ENCODE measurements at regions not wholly inside any gene's neighbourhood (a gene's known extent, or its start where the extent isn't known, plus 50 kb on each side); places are given as distances from the start of the nearest gene placed in this dataset.
A peak's percentile ranks its signal among the peaks of the same experiment; 100 is the strongest.

DNA sequence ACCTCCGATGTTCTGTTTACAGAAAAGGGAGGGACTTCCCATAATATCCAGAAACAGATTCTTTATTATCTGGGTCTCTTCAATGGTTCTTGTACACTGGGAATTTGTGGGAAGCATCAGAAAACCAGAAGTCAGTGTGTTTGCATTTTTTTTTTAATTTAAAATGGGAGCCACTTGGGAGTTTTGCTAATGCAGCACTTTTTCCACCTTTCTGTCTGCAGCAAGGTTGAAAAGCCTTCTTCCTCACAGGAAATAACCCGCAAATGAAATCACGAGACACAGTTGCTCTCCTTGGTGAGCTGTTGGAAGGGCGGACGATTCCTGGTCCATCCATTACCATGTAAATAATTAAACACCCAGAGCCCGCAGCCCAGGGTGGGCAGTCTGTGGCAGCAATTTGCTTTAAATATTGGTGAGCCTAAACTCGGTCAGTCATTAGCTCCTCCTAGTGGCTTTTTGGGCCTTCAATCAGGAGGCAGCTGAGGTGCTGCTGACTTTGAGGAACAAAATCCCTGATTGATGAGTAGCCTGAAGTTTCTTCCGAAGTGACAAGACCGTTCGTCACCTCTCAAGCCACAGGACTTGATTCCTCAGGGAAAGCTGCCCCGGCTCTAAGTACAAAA, 471.5 kb downstream of the EPHA4 start:
- no peak for DNase-seq

DNA sequence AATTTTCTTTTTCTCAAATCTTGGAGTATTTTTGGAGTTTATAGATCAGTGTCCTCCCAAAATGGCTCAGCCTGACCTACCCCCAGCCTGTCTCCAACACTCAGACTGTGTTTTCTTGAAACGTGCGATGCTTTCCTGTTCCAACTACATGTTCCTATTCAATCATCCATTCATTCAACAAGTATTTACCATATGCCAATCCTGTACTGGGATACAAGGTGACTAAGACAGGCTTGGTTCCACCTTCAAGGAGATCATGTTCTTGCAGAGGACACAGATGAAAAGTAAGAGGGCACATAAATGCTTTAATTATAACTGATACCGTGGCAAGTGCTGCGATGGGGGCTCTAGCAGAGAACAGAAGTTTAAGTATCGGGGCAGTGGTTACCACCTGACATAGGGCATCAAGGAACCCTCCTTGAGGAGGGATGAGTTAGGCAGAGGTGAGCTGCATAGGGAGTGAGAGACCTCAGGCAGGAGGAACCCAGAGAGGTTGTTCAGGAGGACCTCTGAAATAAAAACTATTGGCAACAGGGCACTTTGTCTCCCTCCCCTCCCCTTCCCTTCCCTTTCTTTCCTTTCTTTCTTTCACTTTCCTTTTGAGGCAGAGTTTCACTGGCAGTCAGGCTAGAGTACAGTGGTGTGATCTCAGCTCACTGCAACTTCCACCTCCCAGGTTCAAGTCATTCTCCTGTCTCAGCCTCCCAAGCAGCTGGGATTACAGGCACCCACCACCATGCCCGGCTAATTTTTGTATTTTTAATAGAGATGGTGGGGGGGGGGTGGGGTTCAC, 469.0 kb downstream of the EPHA4 start:
- DNase-seq: no peak

DNA sequence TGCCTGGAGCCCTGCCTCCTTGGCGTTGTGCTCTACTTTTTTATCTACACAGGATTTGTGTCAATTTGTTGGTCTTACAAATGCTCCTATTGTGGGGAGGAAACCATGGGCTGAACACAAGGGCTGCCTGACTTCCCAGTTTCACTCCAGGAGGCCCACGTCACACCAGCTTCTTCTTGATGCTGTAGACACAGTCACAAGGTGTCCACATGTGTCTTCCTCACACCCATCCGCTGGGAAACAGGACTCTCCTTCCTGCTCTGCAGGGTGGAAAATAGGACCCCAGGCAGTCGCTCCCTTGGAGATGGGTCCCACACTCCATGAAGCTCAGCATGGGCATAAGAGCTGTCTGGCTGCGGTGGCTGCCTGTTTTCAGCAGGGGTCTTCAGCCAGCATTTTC, 468.2 kb downstream of the EPHA4 start:
- DNase-seq: peak; percentile 8

DNA sequence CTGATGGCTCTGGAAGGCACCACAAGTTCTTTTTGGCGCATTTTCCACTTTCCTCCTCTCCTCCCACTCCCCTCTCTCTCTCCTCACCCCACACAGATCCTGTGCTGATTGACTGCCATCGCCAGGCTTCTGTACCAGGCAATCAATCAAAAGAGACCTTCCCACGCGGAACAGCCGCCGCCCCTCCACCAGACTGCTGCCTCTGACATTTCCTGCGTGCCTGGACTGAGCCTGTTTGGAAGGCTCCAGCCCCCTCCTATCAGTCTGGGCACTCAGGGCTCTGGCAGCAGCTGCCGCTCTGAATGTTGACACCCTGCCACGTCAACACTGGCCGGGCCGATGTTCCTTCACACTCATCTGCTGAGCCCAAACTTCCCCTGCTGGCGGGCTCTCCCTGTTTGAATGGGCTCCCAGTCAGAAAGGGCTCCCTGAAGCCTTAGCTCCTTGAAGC, 467.7 kb downstream of the EPHA4 start:
- DNase-seq: peak; percentile 19

DNA sequence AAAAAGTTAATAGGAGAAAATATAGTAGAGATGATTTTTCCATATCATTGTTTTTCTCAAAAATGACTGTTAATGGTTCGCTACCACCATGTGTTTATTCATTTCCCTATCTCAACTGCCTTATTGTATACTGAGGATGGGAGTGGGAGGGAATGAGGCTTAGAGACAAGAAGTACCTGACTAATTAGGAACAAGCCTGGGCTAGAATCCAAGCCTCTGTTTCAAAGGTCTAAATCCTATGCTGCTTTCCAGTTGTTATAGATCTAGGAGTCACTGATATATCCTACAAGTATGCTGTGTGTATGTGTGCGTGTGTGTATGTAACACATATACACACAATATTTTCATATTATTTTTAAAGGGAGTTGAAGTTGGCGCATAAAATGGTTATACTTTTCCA, 465.9 kb downstream of the EPHA4 start:
- DNase-seq: no peak

DNA sequence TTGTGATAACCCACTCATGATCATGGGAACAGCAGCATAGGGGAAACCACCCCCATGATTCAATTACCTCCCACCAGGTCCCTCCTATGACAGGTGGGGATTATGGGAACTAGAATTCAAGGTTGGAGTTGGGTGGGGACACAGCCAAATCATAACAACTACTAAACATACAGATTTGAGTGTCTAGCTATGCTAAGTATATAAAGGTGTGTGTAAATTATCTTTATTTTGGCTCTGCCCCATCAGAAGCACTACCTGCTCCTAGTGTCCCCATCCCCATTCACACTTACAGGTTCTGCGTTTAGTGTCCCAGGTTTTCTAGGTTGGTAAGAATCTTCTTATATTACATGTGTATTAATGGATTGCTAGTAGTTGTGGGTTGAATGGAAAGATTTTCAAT, 464.7 kb downstream of the EPHA4 start:
- no peak for DNase-seq

DNA sequence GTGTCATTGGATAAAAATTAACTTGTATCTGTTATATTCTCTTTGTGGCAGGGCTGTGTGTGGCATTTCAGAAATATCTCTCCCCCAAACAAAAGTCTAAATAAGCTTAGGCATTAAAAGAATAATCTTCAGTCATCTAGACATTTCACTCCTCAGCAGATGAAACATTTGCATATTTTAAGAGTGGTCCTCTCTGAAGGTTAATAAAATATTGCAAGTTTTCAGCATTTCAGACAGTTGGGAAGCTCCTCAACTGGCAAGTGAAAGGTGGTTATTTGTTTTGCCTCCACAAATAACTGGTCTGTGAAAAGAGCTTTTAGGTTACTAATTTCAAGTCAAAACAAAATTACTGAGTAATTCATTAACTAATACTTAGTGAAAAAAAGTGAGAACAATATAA, 462.6 kb downstream of the EPHA4 start:
- DNase-seq: no peak

DNA sequence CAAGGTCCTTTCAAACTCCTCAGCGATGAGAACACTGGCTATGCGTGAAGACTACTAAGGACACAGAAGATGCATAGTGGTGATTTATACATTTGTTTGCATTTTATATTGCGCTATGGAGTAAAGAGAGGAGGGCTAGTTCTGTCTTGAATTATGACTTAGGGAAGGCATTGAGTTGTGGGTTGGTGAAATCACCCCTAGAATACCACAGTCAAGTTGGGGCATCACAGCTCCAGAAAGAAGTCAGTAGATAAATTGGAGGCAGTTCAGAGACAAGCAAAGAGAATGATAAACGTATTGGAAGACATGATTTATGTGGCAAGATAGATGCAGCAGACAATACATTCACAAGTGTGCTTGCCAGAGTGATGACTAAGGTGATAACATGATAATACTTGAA, 460.4 kb downstream of the EPHA4 start:
- DNase-seq: no peak

DNA sequence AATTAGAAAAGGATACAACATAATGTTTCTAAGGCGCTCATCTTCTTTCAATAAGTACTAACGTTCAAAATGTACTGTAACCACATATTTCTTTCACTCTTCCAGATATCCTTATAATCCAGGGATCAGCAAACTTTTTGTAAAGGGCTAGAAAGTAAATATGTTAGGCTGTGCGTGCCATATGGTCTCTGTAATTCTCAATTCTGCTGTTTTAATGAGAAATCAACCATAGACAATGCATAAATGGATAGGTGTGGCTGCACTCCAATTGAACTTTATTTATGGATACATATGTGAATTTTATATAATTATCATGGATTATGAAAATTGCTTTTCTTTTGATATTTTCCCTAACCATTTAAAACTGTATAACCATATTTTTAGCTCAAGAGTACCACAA, 459.4 kb downstream of the EPHA4 start:
- DNase-seq: no peak

DNA sequence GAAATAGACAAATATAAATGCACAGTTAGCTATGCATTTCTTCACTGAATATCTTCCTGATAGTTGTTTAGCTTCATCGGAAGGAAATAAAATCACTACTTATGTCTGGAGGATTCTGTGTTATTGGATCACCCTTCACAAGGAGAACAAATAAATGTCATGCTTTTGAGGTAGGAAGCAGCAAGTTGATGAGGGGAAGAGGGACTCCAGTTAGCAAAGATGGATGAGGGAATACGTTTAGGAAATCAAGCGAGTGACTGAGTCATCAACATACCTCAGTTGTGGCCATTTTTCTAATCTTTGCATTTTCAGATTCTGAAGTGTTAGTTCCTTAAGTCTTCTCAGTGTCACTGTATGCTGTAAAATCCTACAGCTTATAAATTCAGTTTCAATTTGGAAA, 456.2 kb downstream of the EPHA4 start:
- DNase-seq: no peak

DNA sequence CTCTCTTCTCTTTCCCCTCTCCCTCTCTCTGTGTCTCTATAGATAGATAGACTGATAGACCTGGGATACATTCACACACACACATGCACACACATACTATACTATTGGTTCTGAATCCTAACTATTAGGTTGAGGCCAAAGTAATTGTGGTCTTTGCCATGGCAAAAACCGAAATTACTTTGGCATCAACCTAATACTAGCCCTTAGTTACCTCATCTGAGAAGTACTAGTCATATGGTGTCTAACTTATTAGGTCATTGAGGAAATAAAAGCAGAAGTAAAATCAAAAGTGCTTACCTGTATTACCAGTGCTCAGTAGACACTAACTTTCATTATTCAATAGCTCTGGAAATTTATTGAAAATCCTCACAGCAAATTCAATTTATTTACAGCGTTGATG, 451.5 kb downstream of the EPHA4 start:
- DNase-seq: no peak

DNA sequence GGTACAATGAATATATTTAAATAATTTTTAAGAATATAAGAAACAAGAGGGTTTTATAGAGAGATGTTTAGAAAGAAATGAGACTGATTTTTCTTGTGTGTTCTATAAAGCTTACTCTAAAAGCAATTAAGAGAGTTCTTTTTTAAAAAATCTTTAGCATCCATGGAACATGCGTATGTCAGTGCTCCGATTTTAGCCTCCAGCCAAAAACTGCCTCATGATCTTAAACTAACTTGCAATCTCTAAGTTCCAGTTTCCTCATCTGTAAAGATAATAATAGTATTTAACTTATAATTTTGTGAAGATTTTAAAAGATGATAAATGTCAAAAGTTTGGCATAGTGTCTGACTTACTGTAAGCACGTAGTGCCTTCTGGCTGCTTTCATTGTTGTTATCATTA, 448.7 kb downstream of the EPHA4 start:
- DNase-seq: no peak

DNA sequence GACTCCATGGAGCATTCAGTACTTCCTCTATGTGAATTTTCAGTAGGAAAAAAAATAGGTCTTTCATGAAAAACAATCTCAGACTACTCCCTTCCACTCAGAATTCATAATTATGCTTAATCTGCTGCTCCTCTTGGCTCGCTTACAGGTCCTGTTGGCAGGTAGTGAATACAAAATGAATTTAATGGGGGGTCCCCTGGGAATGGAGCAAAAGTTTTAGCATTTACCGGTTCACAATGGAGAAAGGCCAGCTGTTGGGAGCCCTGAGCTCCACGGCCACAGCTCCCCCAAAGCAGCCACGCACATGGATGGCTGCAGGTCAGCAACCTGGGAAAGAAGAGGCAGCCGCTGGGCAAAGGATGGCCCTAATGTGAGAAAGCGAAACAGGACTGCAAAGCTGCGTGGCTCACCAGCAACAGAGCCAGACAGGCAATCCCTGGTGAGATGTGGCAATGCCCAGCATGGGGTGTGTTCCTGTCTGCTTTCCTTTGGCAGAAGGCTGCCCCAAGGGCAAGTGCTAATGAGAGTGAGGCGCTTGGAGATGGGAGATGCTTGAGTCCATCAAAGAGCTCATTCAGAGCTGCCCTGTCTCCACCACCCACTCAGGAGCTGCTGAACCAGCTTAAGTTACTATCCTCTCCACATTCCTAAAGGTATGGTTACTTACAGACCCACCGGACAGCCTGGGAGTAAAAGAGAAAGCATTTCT, 447.4 kb downstream of the EPHA4 start:
- peak; percentile 29 for DNase-seq

DNA sequence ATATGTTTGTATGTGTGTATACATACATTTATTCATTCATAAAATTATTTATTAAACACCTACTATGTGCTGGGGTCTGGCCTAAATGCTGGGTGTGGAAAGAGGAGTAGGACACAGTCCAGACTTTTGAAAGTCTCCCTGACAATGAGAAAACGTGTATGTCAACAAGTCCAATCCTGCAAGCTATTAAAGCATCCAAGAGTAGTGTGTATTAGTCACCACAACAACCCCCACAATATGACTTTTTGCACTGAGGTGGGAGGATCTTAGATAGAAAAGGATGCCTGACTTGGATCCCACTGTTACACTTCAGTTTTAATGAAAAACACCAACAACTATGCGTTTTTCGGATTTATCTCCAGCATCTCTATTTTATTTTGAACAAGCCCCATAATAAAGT, 446.4 kb downstream of the EPHA4 start:
- no peak for DNase-seq

DNA sequence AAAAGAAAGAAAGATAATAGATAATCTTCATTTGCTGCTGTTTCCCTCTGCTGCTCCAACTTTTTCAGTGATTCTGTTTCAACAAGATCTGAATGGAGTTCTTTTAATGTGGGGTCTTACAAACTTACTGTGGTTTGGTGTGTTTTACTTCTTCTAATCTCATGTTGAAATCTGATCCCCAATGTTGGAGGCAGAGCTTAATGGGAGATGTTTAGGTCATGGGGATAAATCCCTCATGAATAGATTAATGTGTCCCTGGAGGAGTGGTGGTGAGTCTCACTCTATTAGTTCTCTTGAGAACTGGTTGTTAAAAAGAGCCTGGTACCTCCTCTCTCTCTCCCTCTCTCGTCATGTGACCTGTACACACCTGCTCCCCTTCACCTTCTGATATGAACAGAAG, 442.4 kb downstream of the EPHA4 start:
- DNase-seq: no peak

DNA sequence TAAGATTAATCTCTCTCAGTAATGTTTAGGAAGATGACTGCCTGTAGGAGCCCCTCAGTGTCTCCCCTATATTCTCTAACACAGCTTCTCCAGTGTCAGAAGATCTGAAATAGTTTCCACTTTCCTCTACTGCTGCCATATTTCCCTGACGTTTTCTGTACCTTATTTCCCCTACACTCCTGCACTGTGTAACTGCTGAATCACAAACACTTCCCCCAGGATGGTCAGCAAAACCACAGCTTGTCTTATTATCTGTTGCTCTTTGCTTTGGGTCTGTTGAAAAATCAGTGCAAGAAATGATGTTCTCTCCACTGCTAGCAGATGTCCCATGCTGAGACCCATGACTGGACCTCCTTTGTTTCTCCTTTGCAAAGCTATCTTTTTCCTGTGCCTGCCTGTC, 441.7 kb downstream of the EPHA4 start:
- DNase-seq: no peak

DNA sequence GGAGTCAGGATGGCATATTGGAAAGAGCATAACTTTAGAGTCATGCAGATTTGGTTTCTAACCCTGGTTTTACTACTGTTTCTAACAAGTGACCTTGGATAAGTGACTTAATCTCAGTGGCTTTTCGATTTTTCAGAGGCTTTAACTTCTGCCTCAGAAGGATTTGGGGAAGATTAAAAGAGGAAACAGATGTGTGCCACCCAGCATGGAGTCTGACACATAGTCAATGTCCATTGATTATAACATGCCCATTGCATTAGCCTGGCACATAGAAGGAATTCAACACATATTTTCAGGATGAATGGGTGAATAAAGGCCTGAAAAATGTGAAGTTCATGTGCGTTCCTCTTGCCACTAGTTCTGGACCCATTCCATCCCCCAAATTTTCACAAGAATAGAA, 438.2 kb downstream of the EPHA4 start:
- DNase-seq: no peak

DNA sequence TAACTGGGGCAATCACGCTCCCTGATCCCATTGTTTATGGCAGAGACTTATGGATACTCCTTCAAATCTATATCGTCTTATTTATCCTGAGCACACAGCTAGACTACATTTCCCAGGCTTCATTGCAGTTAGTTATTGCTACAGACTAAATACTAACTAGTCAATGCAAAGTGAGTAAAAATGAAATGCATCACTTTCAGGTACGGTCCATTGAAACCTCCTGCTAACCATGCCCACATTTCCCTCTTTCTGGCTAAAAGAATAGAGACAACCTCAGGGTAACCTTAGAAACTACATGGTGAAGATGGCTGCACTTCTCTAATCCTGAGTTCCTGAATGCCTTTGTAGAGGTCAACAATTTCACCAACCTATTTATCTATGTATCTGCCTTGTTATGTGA, 437.4 kb downstream of the EPHA4 start:
- no peak for DNase-seq

DNA sequence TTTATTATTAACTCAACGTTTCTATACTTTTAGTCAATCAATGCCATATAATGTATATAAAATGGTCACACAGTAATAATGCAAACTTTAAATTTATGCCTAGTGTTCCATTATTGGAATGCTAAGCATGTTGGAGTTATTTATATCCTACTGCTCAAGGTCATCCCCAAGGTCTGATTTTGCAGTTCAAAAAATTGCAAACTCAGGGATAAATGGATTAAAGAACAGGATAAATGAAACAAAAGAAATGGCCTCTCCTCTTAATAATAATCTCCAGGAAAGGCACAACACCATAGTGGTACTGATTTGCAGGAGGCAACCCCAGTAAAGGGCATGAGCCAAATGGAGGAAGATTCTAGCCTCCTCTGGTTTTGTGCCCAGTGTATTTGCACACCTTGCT, 436.4 kb downstream of the EPHA4 start:
- no peak for DNase-seq

DNA sequence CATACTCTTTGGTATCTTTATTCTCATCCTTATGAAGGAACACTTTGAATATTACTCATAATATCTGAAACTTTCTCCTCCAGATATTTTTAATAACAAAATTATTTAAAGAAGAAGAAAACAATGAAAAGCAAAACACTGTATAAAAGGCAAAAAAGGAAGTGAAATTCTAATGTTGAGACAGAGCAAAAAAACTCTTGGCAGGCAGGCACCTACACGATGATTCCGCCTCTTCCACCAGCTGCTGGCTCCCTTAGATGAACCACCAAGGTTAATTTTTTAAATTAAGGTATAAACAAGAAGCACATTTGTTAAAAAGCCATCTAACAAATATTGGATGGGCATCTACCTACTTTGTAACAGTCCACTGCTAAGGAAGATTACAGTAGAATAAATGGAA, 434.7 kb downstream of the EPHA4 start:
- no peak for DNase-seq

DNA sequence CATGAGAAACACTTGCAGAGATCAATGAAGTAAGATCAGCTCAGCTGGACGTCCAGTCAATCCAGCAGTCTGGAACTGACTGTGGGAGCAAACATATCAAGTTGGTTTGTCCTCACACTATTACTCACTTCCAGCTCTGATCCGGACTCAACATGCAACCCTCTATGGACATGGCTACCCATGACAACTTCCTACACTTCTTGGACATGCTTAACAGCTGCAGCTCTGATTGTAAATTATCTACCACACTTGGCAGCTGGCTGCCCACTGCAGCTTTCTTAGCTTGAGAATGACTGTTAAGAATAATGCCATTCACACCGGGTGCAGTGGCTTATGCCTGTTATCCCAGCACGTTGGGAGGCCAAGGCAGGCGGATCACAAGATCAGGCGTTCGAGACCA, 429.8 kb downstream of the EPHA4 start:
- no peak for DNase-seq

DNA sequence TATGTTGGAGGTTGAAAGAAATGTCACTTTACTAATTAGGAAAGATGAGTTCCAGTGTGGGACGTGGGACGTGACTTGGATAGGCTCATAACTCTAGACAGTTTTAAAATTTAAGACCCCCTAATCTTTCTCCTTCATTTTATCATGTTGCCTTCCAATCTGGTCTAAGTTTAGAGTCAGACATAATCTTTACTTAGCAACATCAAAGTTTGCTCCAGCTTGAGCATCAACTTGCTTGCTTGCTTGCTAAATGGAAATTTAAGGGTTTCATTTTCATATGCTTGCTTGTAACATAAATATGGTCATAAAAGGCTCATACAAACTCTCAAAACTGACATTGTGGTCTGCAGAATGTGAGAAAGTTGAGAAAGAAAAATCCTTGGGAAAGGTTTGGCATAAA, 428.9 kb downstream of the EPHA4 start:
- no peak for DNase-seq

DNA sequence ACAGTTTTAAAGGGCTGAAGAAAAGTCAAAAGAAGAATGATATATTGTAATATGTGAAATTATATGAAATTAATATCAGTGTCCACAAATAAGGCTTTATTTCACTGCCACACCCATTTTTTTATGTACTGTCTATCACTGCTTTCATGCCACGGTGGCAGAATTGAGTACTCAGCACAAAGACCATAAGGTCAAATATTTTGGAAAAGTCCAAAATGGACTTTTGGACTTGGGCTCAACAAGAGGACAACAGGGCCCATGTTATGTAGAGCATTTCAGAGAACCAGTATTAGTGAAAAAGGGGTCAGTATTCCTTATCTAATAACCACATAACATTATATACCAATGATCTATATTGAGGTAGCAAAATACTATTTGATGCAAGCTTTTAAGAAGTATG, 427.2 kb downstream of the EPHA4 start:
- DNase-seq: no peak

DNA sequence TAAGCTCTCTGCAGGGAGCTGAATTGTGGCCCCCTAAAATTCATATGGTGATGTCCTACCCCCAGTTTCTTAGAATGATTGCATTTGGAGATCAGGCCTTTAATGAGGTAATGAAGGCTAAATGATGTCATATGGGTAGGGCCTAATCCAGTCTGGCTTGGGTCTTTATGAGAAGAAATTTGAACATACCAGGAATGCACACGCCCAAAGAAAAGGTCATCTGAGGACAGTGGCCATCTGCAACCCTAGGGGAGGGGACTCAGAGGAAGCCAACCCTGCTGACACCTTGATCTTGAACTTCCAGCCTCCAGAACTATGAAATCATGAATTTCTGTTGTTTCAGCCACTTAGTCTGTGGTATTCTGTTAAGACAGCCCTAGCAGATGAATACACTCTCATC, 426.7 kb downstream of the EPHA4 start:
- no peak for DNase-seq

All from NCI-H146 (cell line).